VCaP (cell line): ENCODE measurements at regions not wholly inside any gene's neighbourhood (a gene's known extent, or its start where the extent isn't known, plus 50 kb on each side); places are given as distances from the start of the nearest gene placed in this dataset.

ENCODE experiments used
- H3K27ac ChIP-seq: fragments of 450-650 bp; 2 replicates; pipeline ENCODE4 v1.5.1; 2017
- CTCF ChIP-seq: fragments of 450-650 bp; conservative IDR thresholded peaks from 2 replicates; pipeline ENCODE4 v1.5.1; 2017; ENCODE audit warnings: mild to moderate bottlenecking, moderate library complexity

- no peak for TF ChIP-seq CTCF
These were observed 404.3 kb upstream of the TENM4 start for GRCh38 chr11:79845002-79845709.

GRCh38 chr11:79834015-79834414 lies 393.2 kb upstream of the TENM4 start:
- no peak for TF ChIP-seq CTCF
- H3K27ac ChIP-seq, result no peak overlapping the region

More at GRCh38 chr11:79845002-79845709, 404.3 kb upstream of the TENM4 start:
- H3K27ac ChIP-seq, result no peak overlapping the region

GRCh38 chr11:79830446-79830845 lies 389.6 kb upstream of the TENM4 start:
- no peak overlapping the region for H3K27ac ChIP-seq
- TF ChIP-seq CTCF, result no peak

GRCh38 chr11:79829891-79830290 lies 389.1 kb upstream of the TENM4 start:
- H3K27ac ChIP-seq, result no peak overlapping the region
- TF ChIP-seq CTCF, result no peak

- TF ChIP-seq CTCF, result no peak
- H3K27ac ChIP-seq, result no peak overlapping the region
These were observed 381.9 kb upstream of the TENM4 start for GRCh38 chr11:79822766-79823165.

GRCh38 chr11:79813551-79813950 lies 372.7 kb upstream of the TENM4 start:
- TF ChIP-seq CTCF, result no peak

GRCh38 chr11:79809487-79809886 lies 368.7 kb upstream of the TENM4 start:
- no peak for TF ChIP-seq CTCF
- H3K27ac ChIP-seq, result no peak overlapping the region

More at GRCh38 chr11:79813551-79813950, 372.7 kb upstream of the TENM4 start:
- H3K27ac ChIP-seq, result no peak overlapping the region
